HEK293 (cell line): ENCODE measurements at regions not wholly inside any gene's neighbourhood (a gene's known extent, or its start where the extent isn't known, plus 50 kb on each side); places are given as distances from the start of the nearest gene placed in this dataset.

ENCODE experiments used
- CTCF ChIA-PET: fragments of 350-600 bp; formaldehyde crosslinking; extraction: SDS; loops from one replicate; lab custom pipeline; 2021; ENCODE audit warnings: antibody characterized with exemption; lab: Yijun Ruan, JAX
- POLR2A ChIA-PET: fragments of 300-600 bp; formaldehyde crosslinking; extraction: SDS; loops from one replicate; lab custom pipeline; 2020; ENCODE audit warnings: antibody characterized with exemption, inconsistent platforms; lab: Yijun Ruan, JAX
- H3K27ac ChIP-seq: fragments of 200-500 bp; sonication (Bioruptor generic); 2 replicates; pipeline ENCODE4 v1.5.1; 2014; ENCODE audit warnings: low read depth, low read length, control low read depth, inconsistent platforms; ENCODE audit errors: extremely low read depth
- H3K36me3 ChIP-seq, 2 experiments: fragments of 200-500 bp in 1 of 2; sonication (Bioruptor generic) in 1 of 2; 1 replicate in 1 of 2; 2 replicates in 1 of 2; pipeline ENCODE4 v1.5.1; 2014 to 2017; ENCODE audit warnings: inconsistent platforms in 2 of 2, low read length in 2 of 2; ENCODE audit not compliant: control insufficient read depth in 2 of 2, insufficient read depth in 1 of 2
- H3K4me1 ChIP-seq: fragments of 200-500 bp; sonication (Bioruptor generic); 2 replicates; pipeline ENCODE4 v1.5.1; 2014; ENCODE audit warnings: mild to moderate bottlenecking, low read length, inconsistent platforms; ENCODE audit not compliant: control insufficient read depth, insufficient read depth
- H3K4me3 ChIP-seq: 2 replicates; pipeline ENCODE4 v1.5.1; 2011; ENCODE audit warnings: low read depth, mild to moderate bottlenecking, control low read depth, low read length, moderate library complexity
- H3K9me3 ChIP-seq: fragments of 200-500 bp; sonication (Bioruptor generic); 2 replicates; pipeline ENCODE4 v1.5.1; 2014; ENCODE audit warnings: low read depth, low read length, inconsistent platforms; ENCODE audit not compliant: control insufficient read depth, insufficient read depth
- ATF2 ChIP-seq: fragments of 450-650 bp; formaldehyde crosslinking; IDR thresholded peaks from 2 replicates; pipeline ENCODE4 v1.5.1; 2016; ENCODE audit warnings: missing biosample characterization, missing genetic modification characterization, low read depth
- IKZF3 ChIP-seq: fragments of 450-650 bp; IDR thresholded peaks from 2 replicates; pipeline ENCODE4 v1.5.0; 2018; ENCODE audit warnings: missing biosample characterization, mild to moderate bottlenecking, missing genetic modification characterization, moderate library complexity
- MYNN ChIP-seq: fragments of 450-650 bp; formaldehyde crosslinking; IDR thresholded peaks from 2 replicates; pipeline ENCODE4 v1.5.1; 2016; ENCODE audit warnings: missing biosample characterization, missing genetic modification characterization, borderline replicate concordance
- MZF1 ChIP-seq: fragments of 450-650 bp; formaldehyde crosslinking; IDR thresholded peaks from 2 replicates; pipeline ENCODE4 v1.5.1; 2017; ENCODE audit warnings: missing biosample characterization, missing genetic modification characterization, borderline replicate concordance
- WT1 ChIP-seq: fragments of 450-650 bp; formaldehyde crosslinking; IDR thresholded peaks from 2 replicates; pipeline ENCODE4 v1.5.1; 2016; ENCODE audit warnings: missing biosample characterization, missing genetic modification characterization
- YY1 ChIP-seq: fragments of 450-650 bp; formaldehyde crosslinking; IDR thresholded peaks from 2 replicates; pipeline ENCODE4 v1.5.1; 2018; ENCODE audit warnings: missing biosample characterization, missing genetic modification characterization
- ZBTB1 ChIP-seq: fragments of 450-650 bp; formaldehyde crosslinking; IDR thresholded peaks from 2 replicates; pipeline ENCODE4 v1.5.1; 2016; ENCODE audit warnings: missing biosample characterization, missing genetic modification characterization
- ZNF140 ChIP-seq: fragments of 450-650 bp; formaldehyde crosslinking; IDR thresholded peaks from 2 replicates; pipeline ENCODE4 v1.5.1; 2016; ENCODE audit warnings: missing biosample characterization, missing genetic modification characterization
- ZNF146 ChIP-seq: fragments of 450-650 bp; formaldehyde crosslinking; IDR thresholded peaks from 2 replicates; pipeline ENCODE4 v1.5.1; 2016; ENCODE audit warnings: missing biosample characterization, missing genetic modification characterization
- ZNF19 ChIP-seq: fragments of 450-650 bp; formaldehyde crosslinking; IDR thresholded peaks from 2 replicates; pipeline ENCODE4; 2016; ENCODE audit warnings: missing biosample characterization, missing genetic modification characterization, low read depth
- ZNF211 ChIP-seq: fragments of 450-650 bp; formaldehyde crosslinking; IDR thresholded peaks from 2 replicates; pipeline ENCODE4 v1.5.1; 2016; ENCODE audit warnings: low read depth, missing biosample characterization, missing genetic modification characterization
- ZNF266 ChIP-seq: fragments of 450-650 bp; formaldehyde crosslinking; IDR thresholded peaks from 2 replicates; pipeline ENCODE4 v1.5.1; 2016; ENCODE audit warnings: missing biosample characterization, missing genetic modification characterization, low read depth
- ZNF398 ChIP-seq: fragments of 450-650 bp; formaldehyde crosslinking; IDR thresholded peaks from 2 replicates; pipeline ENCODE4 v1.5.1; 2017; ENCODE audit warnings: missing biosample characterization, missing genetic modification characterization
- ZNF423 ChIP-seq: fragments of 450-650 bp; formaldehyde crosslinking; IDR thresholded peaks from 2 replicates; pipeline ENCODE4 v1.5.1; 2016; ENCODE audit warnings: missing biosample characterization, missing genetic modification characterization
- ZNF426 ChIP-seq: fragments of 450-650 bp; formaldehyde crosslinking; IDR thresholded peaks from 2 replicates; pipeline ENCODE4 v1.5.1; 2017; ENCODE audit warnings: missing biosample characterization, missing genetic modification characterization, mild to moderate bottlenecking, inconsistent platforms, moderate library complexity
- ZNF555 ChIP-seq: fragments of 450-650 bp; formaldehyde crosslinking; conservative IDR thresholded peaks from 2 replicates; pipeline ENCODE4 v1.5.1; 2017; ENCODE audit warnings: missing biosample characterization, mild to moderate bottlenecking, missing genetic modification characterization, inconsistent platforms
- ZNF561 ChIP-seq: fragments of 450-650 bp; IDR thresholded peaks from 2 replicates; pipeline ENCODE4 v1.5.1; 2018; ENCODE audit warnings: missing biosample characterization, missing genetic modification characterization, borderline replicate concordance
- ZNF596 ChIP-seq: fragments of 450-650 bp; IDR thresholded peaks from 2 replicates; pipeline ENCODE4 v1.5.0; 2018; ENCODE audit warnings: missing biosample characterization, mild to moderate bottlenecking, missing genetic modification characterization, moderate library complexity
- ZNF624 ChIP-seq: fragments of 450-650 bp; formaldehyde crosslinking; IDR thresholded peaks from 2 replicates; pipeline ENCODE4 v1.5.1; 2017; ENCODE audit warnings: missing biosample characterization, missing genetic modification characterization
- ZNF629 ChIP-seq: fragments of 450-650 bp; formaldehyde crosslinking; IDR thresholded peaks from 2 replicates; pipeline ENCODE4 v1.5.1; 2017; ENCODE audit warnings: missing biosample characterization, missing genetic modification characterization
- ZNF654 ChIP-seq: fragments of 450-650 bp; formaldehyde crosslinking; IDR thresholded peaks from 2 replicates; pipeline ENCODE4 v1.5.1; 2016; ENCODE audit warnings: low read depth, missing biosample characterization, missing genetic modification characterization
- ZNF677 ChIP-seq: fragments of 450-650 bp; IDR thresholded peaks from 2 replicates; pipeline ENCODE4 v1.5.0; 2018; ENCODE audit warnings: missing biosample characterization, mild to moderate bottlenecking, missing genetic modification characterization, moderate library complexity
- ZNF692 ChIP-seq: fragments of 450-650 bp; formaldehyde crosslinking; IDR thresholded peaks from 2 replicates; pipeline ENCODE4 v1.5.1; 2016; ENCODE audit warnings: missing biosample characterization, missing genetic modification characterization
- ZNF785 ChIP-seq: fragments of 450-650 bp; formaldehyde crosslinking; IDR thresholded peaks from 2 replicates; pipeline ENCODE4 v1.5.1; 2016; ENCODE audit warnings: missing biosample characterization, missing genetic modification characterization
- ZNF791 ChIP-seq: fragments of 450-650 bp; formaldehyde crosslinking; IDR thresholded peaks from 2 replicates; pipeline ENCODE4 v1.5.1; 2016; ENCODE audit warnings: missing biosample characterization, missing genetic modification characterization
- ZSCAN4 ChIP-seq: fragments of 450-650 bp; formaldehyde crosslinking; IDR thresholded peaks from 2 replicates; pipeline ENCODE4 v1.5.1; 2017; ENCODE audit warnings: missing biosample characterization, missing genetic modification characterization
- TF ChIP-seq, protein P1 (sequence below): fragments of 450-650 bp; formaldehyde crosslinking; IDR thresholded peaks from 2 replicates; pipeline ENCODE4 v1.5.1; 2016; ENCODE audit warnings: missing biosample characterization, missing genetic modification characterization

DNA sequence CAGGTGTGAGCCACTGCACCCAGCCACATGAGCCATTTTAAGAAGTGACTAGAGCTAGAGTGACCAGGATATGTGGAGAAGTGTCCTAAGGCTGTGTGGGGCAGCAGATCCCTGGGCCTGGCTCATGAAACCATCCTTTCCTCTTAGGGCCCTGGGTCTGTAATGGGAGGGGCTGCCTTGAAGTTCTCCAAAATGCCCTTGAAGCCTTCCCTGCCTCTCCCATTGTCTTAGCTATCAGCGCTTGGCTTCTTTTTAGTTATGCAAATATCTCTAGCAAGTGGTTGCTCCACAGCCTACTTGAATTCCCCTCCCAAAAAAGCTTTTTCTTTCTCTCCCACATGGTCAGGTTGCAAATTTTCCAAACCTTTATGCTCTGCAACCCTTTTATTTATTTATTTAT is 112.4 kb upstream of the SPATA16 start:
- POLR2A ChIA-PET, result no interaction called here
- no peak for TF ChIP-seq ZNF561 (tag by site-specific recombination)
- TF ChIP-seq ZNF692, result no peak
- no peak for TF ChIP-seq MZF1 (tag by site-specific recombination)
- TF ChIP-seq, protein P1, sequence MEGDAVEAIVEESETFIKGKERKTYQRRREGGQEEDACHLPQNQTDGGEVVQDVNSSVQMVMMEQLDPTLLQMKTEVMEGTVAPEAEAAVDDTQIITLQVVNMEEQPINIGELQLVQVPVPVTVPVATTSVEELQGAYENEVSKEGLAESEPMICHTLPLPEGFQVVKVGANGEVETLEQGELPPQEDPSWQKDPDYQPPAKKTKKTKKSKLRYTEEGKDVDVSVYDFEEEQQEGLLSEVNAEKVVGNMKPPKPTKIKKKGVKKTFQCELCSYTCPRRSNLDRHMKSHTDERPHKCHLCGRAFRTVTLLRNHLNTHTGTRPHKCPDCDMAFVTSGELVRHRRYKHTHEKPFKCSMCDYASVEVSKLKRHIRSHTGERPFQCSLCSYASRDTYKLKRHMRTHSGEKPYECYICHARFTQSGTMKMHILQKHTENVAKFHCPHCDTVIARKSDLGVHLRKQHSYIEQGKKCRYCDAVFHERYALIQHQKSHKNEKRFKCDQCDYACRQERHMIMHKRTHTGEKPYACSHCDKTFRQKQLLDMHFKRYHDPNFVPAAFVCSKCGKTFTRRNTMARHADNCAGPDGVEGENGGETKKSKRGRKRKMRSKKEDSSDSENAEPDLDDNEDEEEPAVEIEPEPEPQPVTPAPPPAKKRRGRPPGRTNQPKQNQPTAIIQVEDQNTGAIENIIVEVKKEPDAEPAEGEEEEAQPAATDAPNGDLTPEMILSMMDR (tag by site-specific recombination), result no peak
- no peak for TF ChIP-seq ATF2 (tag by site-specific recombination)
- no peak for TF ChIP-seq ZNF677 (tag by site-specific recombination)
- TF ChIP-seq ZNF398 (tag by site-specific recombination), result no peak
- no peak for TF ChIP-seq ZNF785 (tag by site-specific recombination)
- TF ChIP-seq ZNF19 (tag by site-specific recombination), result no peak
- no peak for TF ChIP-seq ZNF596 (tag by site-specific recombination)
- no peak for TF ChIP-seq ZNF629 (tag by site-specific recombination)
- no peak for TF ChIP-seq ZNF266
- TF ChIP-seq ZNF654 (tag by site-specific recombination), result no peak
- TF ChIP-seq, all 188 proteins: peak for 0
- CTCF ChIA-PET, result no interaction called here

GRCh38 chr3:173249457-173249856 is 108.4 kb upstream of the SPATA16 start:
- no peak overlapping the region for H3K4me3 ChIP-seq
- ChIA-PET CTCF (no interaction called here), POLR2A (no interaction called here)
- H3K9me3 ChIP-seq, result no peaks in the 10 kb centered on the region
- H3K27ac ChIP-seq, result no peak overlapping the region
- no peaks in the 10 kb centered on the region for H3K36me3 ChIP-seq
- no peaks in the 10 kb centered on the region for H3K4me1 ChIP-seq
- TF ChIP-seq ZNF140 (tag by site-specific recombination), result no peak
- no peak for TF ChIP-seq ZNF426 (tag by site-specific recombination)
- TF ChIP-seq IKZF3 (tag by site-specific recombination), result no peak
- TF ChIP-seq ZNF146 (tag by site-specific recombination), result no peak
- no peak for TF ChIP-seq ZNF624
- no peak for TF ChIP-seq ZNF398 (tag by site-specific recombination)
- TF ChIP-seq ZNF211 (tag by site-specific recombination), result no peak
- no peak for TF ChIP-seq ZBTB1
- TF ChIP-seq ZNF561 (tag by site-specific recombination), result no peak
- TF ChIP-seq WT1 (tag by site-specific recombination), result no peak
- no peak for TF ChIP-seq ZNF791 (tag by site-specific recombination)
- TF ChIP-seq ZSCAN4 (tag by site-specific recombination), result no peak
- no peak for TF ChIP-seq MYNN (tag by site-specific recombination)
- TF ChIP-seq ZNF555 (tag by site-specific recombination), result no peak
- TF ChIP-seq YY1 (tag by site-specific recombination), result no peak
- no peak for TF ChIP-seq ZNF423

More for the DNA sequence above, 112.4 kb upstream of the SPATA16 start:
- H3K27ac ChIP-seq, result no peak overlapping the region
- H3K9me3 ChIP-seq, result no peaks in the 10 kb centered on the region
- H3K36me3 ChIP-seq, result no peaks in the 10 kb centered on the region
- H3K4me3 ChIP-seq, result no peak overlapping the region
- no peaks in the 10 kb centered on the region for H3K4me1 ChIP-seq
